ENCODE measurements at regions not wholly inside any gene's neighbourhood (a gene's known extent, or its start where the extent isn't known, plus 50 kb on each side); places are given as distances from the start of the nearest gene placed in this dataset.

DNA sequence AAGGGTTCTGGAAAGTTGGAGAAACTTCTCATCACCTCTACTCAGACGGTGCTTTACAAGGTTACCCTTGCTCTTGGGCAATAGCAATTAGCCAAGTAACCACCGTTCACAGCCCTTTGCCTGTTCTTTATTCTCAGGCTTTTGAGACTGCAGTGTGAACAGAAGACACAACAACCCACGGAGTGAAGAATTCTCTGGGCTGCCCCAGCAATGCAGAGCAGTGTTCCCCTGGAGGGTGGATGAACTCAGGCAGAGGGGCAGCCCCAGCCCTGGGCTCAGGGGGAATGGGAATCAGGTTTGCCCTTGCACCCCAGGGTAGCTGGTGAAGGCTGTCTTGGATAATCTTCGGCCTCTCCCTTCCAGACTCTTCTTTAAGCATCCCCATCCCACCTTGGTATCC is 69.1 kb downstream of the MCFD2 start:
- H3K4me1 Mint-ChIP-seq, result peaks cover 0 to 3% (median 0%) of the 10 kb centered on the region in 7 donors
- Histone ChIP-seq H3K27me3 (ENCODE audit: control insufficient read depth in 2 of 2, insufficient read depth in 2 of 2, low read length in 2 of 2) (no peaks in the 10 kb centered on the region), H3K4me1 (ENCODE audit: control insufficient read depth in 2 of 2, insufficient read depth in 2 of 2, low read length in 2 of 2) (no peaks in the 10 kb centered on the region), H3K4me3 (ENCODE audit: low read length) (no peak overlapping the region), H3K36me3 (ENCODE audit: control insufficient read depth in 2 of 3, insufficient read depth in 3 of 3, low read length in 3 of 3) (no peaks in the 10 kb centered on the region), H3K9me3 (ENCODE audit: control insufficient read depth in 2 of 3, low read length in 3 of 3) (no peaks in the 10 kb centered on the region), H3K27ac (ENCODE audit: low read depth, low read length) (no peak overlapping the region)
- H3K27me3 Mint-ChIP-seq, result peaks cover 0 to 25% (median 7%) of the 10 kb centered on the region in 5 donors
- ATAC-seq, result no peak
- CTCF ChIA-PET, result no interaction called here
- DNase-seq, result no peak
- no peaks in the 10 kb centered on the region for H3K9me3 Mint-ChIP-seq
- no peak overlapping the region for H3K4me3 Mint-ChIP-seq
- intact Hi-C loops (cut with micrococcal nuclease), result no loop called here
- no peak overlapping the region for H3K27ac Mint-ChIP-seq
- POLR2A ChIA-PET, result no interaction called here
- no peaks in the 10 kb centered on the region for H3K36me3 Mint-ChIP-seq

DNA sequence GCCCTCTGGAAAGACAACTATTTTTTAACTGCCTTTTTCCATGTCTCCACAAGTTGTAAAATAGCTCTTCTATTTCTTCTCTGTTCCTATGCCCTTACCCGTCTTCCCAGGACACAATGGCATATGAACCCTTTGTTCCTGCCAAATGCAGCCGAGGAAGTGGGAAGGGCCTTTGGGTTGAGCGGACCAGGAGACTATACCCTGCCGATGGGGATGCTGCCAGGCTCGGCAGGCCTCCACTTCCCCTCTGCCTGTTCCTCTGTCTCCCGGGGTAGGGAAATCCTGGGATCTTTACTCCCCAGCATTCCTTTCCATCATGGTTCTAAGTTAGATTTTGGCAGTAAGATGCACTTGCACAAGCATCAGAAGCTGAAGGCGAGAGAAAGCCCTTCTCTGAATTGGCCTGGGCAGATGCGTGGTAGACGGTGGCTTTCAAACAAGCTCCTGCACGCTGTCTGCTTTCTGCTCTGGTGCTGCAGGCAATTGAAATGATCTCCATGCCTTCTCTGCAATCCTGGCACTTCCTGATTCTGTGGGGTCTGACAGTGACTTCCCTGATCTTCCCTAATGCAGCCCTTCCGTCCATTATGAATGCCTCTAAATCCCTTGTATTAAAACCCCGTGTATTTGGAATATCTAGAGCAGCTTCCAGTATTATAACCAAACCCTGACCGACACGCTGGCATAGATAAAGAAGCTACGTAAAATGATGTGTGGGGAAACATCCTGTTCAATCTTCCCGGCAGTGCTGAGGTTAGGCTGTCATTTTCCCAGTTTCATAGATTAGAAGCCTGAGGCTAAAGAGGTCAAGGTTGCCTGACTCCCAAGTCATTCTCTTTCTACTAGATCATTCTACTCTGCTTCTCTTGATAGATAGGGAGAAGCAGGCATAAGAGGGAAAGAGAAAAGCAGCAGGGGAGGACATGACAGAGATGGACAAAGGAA is 69.8 kb downstream of the MCFD2 start:
- POLR2A ChIA-PET, result interaction anchor here (0.6 kb wide), 1 partner anchor 22 kb away, joined by 3 read pairs; no protein-coding TSS in a partner anchor
- peaks cover 0 to 25% (median 7%) of the 10 kb centered on the region in 5 donors for H3K27me3 Mint-ChIP-seq
- peaks cover 0 to 4% (median 0%) of the 10 kb centered on the region in 7 donors for H3K4me1 Mint-ChIP-seq
- H3K27ac Mint-ChIP-seq, result no peak overlapping the region
- no peaks in the 10 kb centered on the region for H3K9me3 ChIP-seq (ENCODE audit: control insufficient read depth in 2 of 3, low read length in 3 of 3)
- no peaks in the 10 kb centered on the region for H3K4me1 ChIP-seq (ENCODE audit: control insufficient read depth in 2 of 2, insufficient read depth in 2 of 2, low read length in 2 of 2)
- H3K27me3 ChIP-seq (ENCODE audit: control insufficient read depth in 2 of 2, insufficient read depth in 2 of 2, low read length in 2 of 2), result no peaks in the 10 kb centered on the region
- H3K9me3 Mint-ChIP-seq, result no peaks in the 10 kb centered on the region
- ATAC-seq (no peak), DNase-seq (no peak)
- no peak overlapping the region for H3K4me3 Mint-ChIP-seq
- no peaks in the 10 kb centered on the region for H3K36me3 ChIP-seq (ENCODE audit: control insufficient read depth in 2 of 3, insufficient read depth in 3 of 3, low read length in 3 of 3)
- no peak overlapping the region for H3K4me3 ChIP-seq (ENCODE audit: low read length)
- no peaks in the 10 kb centered on the region for H3K36me3 Mint-ChIP-seq
- no peak overlapping the region for H3K27ac ChIP-seq (ENCODE audit: low read depth, low read length)
- CTCF ChIA-PET, result no interaction called here
- intact Hi-C loops (cut with micrococcal nuclease), result no loop called here

GRCh38 chr2:46844443-46844842 is 71.2 kb downstream of the MCFD2 start:
- no peaks in the 10 kb centered on the region for H3K9me3 ChIP-seq (ENCODE audit: control insufficient read depth in 2 of 3, low read length in 3 of 3)
- intact Hi-C loops (cut with micrococcal nuclease), result no loop called here
- no peaks in the 10 kb centered on the region for H3K4me1 ChIP-seq (ENCODE audit: control insufficient read depth in 2 of 2, insufficient read depth in 2 of 2, low read length in 2 of 2)
- Mint-ChIP-seq H3K27me3 (peaks cover 0 to 24% (median 7%) of the 10 kb centered on the region in 5 donors), H3K4me3 (no peak overlapping the region), H3K36me3 (no peaks in the 10 kb centered on the region), H3K4me1 (peaks cover 0 to 4% (median 0%) of the 10 kb centered on the region in 7 donors), H3K27ac (no peak overlapping the region), H3K9me3 (peaks cover 0 to 1% (median 0%) of the 10 kb centered on the region in 11 donors)
- no peak overlapping the region for H3K4me3 ChIP-seq (ENCODE audit: low read length)
- POLR2A ChIA-PET, result no interaction called here
- no peak overlapping the region for H3K27ac ChIP-seq (ENCODE audit: low read depth, low read length)
- ATAC-seq (no peak), DNase-seq (no peak)
- CTCF ChIA-PET, result no interaction called here
- no peaks in the 10 kb centered on the region for H3K36me3 ChIP-seq (ENCODE audit: control insufficient read depth in 2 of 3, insufficient read depth in 3 of 3, low read length in 3 of 3)
- no peaks in the 10 kb centered on the region for H3K27me3 ChIP-seq (ENCODE audit: control insufficient read depth in 2 of 2, insufficient read depth in 2 of 2, low read length in 2 of 2)

DNA sequence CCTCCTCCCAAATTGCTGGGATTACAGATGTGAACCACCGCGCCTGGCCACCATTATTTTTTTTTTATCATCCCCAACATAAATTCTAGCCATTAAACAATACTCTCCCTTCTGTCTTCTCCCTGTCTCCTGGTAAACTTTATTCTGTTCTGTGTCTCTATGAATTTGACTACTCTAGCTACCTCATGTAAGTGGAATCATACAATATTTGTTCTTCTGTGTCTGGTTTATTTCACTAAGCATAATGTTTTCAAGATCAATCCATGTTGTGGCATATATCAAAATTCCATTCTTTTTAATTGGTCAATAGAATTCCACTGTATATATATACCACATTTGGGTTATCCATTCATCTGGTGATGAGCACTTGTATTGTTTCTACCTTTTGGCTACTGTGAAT is 71.6 kb downstream of the MCFD2 start:
- POLR2A ChIA-PET, result no interaction called here
- CTCF ChIA-PET, result no interaction called here
- Histone ChIP-seq H3K9me3 (ENCODE audit: control insufficient read depth in 2 of 3, low read length in 3 of 3) (no peaks in the 10 kb centered on the region), H3K27me3 (ENCODE audit: control insufficient read depth in 2 of 2, insufficient read depth in 2 of 2, low read length in 2 of 2) (no peaks in the 10 kb centered on the region), H3K27ac (ENCODE audit: low read depth, low read length) (no peak overlapping the region), H3K4me1 (ENCODE audit: control insufficient read depth in 2 of 2, insufficient read depth in 2 of 2, low read length in 2 of 2) (no peaks in the 10 kb centered on the region), H3K4me3 (ENCODE audit: low read length) (no peak overlapping the region), H3K36me3 (ENCODE audit: control insufficient read depth in 2 of 3, insufficient read depth in 3 of 3, low read length in 3 of 3) (no peaks in the 10 kb centered on the region)
- Mint-ChIP-seq H3K4me3 (no peak overlapping the region), H3K36me3 (no peaks in the 10 kb centered on the region), H3K27ac (no peak overlapping the region), H3K9me3 (peaks cover 0 to 1% (median 0%) of the 10 kb centered on the region in 11 donors), H3K4me1 (peaks cover 0 to 4% (median 0%) of the 10 kb centered on the region in 7 donors), H3K27me3 (peaks cover 0 to 20% (median 7%) of the 10 kb centered on the region in 5 donors)
- ATAC-seq, result no peak
- DNase-seq, result no peak
- intact Hi-C loops (cut with micrococcal nuclease), result no loop called here

- Histone ChIP-seq H3K27me3 (ENCODE audit: control insufficient read depth in 2 of 2, insufficient read depth in 2 of 2, low read length in 2 of 2) (no peaks in the 10 kb centered on the region), H3K36me3 (ENCODE audit: control insufficient read depth in 2 of 3, insufficient read depth in 3 of 3, low read length in 3 of 3) (no peaks in the 10 kb centered on the region), H3K4me3 (ENCODE audit: low read length) (no peak overlapping the region), H3K27ac (ENCODE audit: low read depth, low read length) (no peak overlapping the region), H3K4me1 (ENCODE audit: control insufficient read depth in 2 of 2, insufficient read depth in 2 of 2, low read length in 2 of 2) (no peaks in the 10 kb centered on the region), H3K9me3 (ENCODE audit: control insufficient read depth in 2 of 3, low read length in 3 of 3) (no peaks in the 10 kb centered on the region)
- DNase-seq (no peak), ATAC-seq (no peak)
- Mint-ChIP-seq H3K27ac (no peak overlapping the region), H3K36me3 (no peaks in the 10 kb centered on the region), H3K4me1 (peaks cover 0 to 4% (median 0%) of the 10 kb centered on the region in 7 donors), H3K27me3 (peaks cover 0 to 13% (median 4%) of the 10 kb centered on the region in 5 donors), H3K9me3 (peaks cover 0 to 1% (median 0%) of the 10 kb centered on the region in 11 donors), H3K4me3 (no peak overlapping the region)
- intact Hi-C loops (cut with micrococcal nuclease), result no loop called here
- CTCF ChIA-PET, result no interaction called here
- POLR2A ChIA-PET, result no interaction called here
Observed at GRCh38 chr2:46843316-46843715, 72.3 kb downstream of the MCFD2 start.

DNA sequence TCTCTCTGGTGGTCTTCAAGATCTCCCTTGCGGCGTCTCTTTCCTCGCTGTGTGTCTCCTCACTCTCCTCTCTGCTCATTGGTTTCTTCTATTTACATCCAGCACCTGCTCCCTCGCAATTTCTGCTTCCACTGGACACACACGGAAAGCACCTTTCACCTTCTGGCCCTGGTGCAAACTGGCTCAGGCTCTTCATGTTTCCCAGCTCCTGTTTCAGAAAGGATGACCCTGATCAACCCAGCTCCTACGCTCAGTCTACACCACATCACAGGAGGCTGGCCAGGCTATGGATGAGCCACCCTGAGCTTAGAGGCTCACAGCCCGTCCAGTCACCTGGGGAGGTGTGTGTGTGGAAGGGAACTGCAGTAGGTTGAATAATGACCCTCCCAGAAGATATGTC is 72.7 kb downstream of the MCFD2 start:
- Mint-ChIP-seq H3K27me3 (peaks cover 0 to 10% (median 4%) of the 10 kb centered on the region in 5 donors), H3K36me3 (no peaks in the 10 kb centered on the region), H3K9me3 (peaks cover 0 to 1% (median 0%) of the 10 kb centered on the region in 11 donors), H3K27ac (no peak overlapping the region), H3K4me1 (peaks cover 0 to 4% (median 0%) of the 10 kb centered on the region in 7 donors), H3K4me3 (no peak overlapping the region)
- CTCF ChIA-PET, result no interaction called here
- H3K27me3 ChIP-seq (ENCODE audit: control insufficient read depth in 2 of 2, insufficient read depth in 2 of 2, low read length in 2 of 2), result no peaks in the 10 kb centered on the region
- intact Hi-C loops (cut with micrococcal nuclease), result no loop called here
- no peaks in the 10 kb centered on the region for H3K4me1 ChIP-seq (ENCODE audit: control insufficient read depth in 2 of 2, insufficient read depth in 2 of 2, low read length in 2 of 2)
- no peaks in the 10 kb centered on the region for H3K36me3 ChIP-seq (ENCODE audit: control insufficient read depth in 2 of 3, insufficient read depth in 3 of 3, low read length in 3 of 3)
- ATAC-seq (no peak), DNase-seq (no peak)
- H3K4me3 ChIP-seq (ENCODE audit: low read length), result no peak overlapping the region
- no peak overlapping the region for H3K27ac ChIP-seq (ENCODE audit: low read depth, low read length)
- POLR2A ChIA-PET, result no interaction called here
- H3K9me3 ChIP-seq (ENCODE audit: control insufficient read depth in 2 of 3, low read length in 3 of 3), result no peaks in the 10 kb centered on the region

GRCh38 chr2:46841621-46842020 is 74.0 kb downstream of the MCFD2 start:
- no peak overlapping the region for H3K4me3 ChIP-seq (ENCODE audit: low read length)
- H3K9me3 Mint-ChIP-seq, result peaks cover 0 to 1% (median 0%) of the 10 kb centered on the region in 11 donors
- peaks cover 0 to 4% (median 0%) of the 10 kb centered on the region in 7 donors for H3K4me1 Mint-ChIP-seq
- H3K27me3 ChIP-seq (ENCODE audit: control insufficient read depth in 2 of 2, insufficient read depth in 2 of 2, low read length in 2 of 2), result no peaks in the 10 kb centered on the region
- H3K36me3 ChIP-seq (ENCODE audit: control insufficient read depth in 2 of 3, insufficient read depth in 3 of 3, low read length in 3 of 3), result no peaks in the 10 kb centered on the region
- DNase-seq (no peak), ATAC-seq (peak; percentile 73)
- no peaks in the 10 kb centered on the region for H3K4me1 ChIP-seq (ENCODE audit: control insufficient read depth in 2 of 2, insufficient read depth in 2 of 2, low read length in 2 of 2)
- H3K4me3 Mint-ChIP-seq, result no peak overlapping the region
- no peaks in the 10 kb centered on the region for H3K36me3 Mint-ChIP-seq
- H3K27ac ChIP-seq (ENCODE audit: low read depth, low read length), result no peak overlapping the region
- ChIA-PET CTCF (no interaction called here), POLR2A (no interaction called here)
- no peak overlapping the region for H3K27ac Mint-ChIP-seq
- H3K27me3 Mint-ChIP-seq, result peaks cover 0 to 10% (median 4%) of the 10 kb centered on the region in 5 donors
- intact Hi-C loops (cut with micrococcal nuclease), result no loop called here
- H3K9me3 ChIP-seq (ENCODE audit: control insufficient read depth in 2 of 3, low read length in 3 of 3), result no peaks in the 10 kb centered on the region

All from naive thymus-derived CD4-positive, alpha-beta T cell (primary cell).